Gastroesophageal sphincter (tissue), 3 donors: ENCODE measurements at regions not wholly inside any gene's neighbourhood (a gene's known extent, or its start where the extent isn't known, plus 50 kb on each side); places are given as distances from the start of the nearest gene placed in this dataset.

ENCODE experiments used
- CTCF ChIP-seq, 4 experiments: fragments of 200-600 bp in 2 of 4; fragments of 450-650 bp in 2 of 4; sonication (generic) in 1 of 4; IDR thresholded peaks; one replicate each; pipeline ENCODE4 v1.5.1; 2017 to 2019; ENCODE audit warnings: antibody characterized with exemption in 4 of 4, mild to moderate bottlenecking in 2 of 4, moderate library complexity in 2 of 4
- POLR2A ChIP-seq, 2 donors: fragments of 450-650 bp; IDR thresholded peaks; one replicate each; pipeline ENCODE4 v1.6.1; 2017; ENCODE audit warnings: antibody characterized with exemption in 2 of 2, mild to moderate bottlenecking in 2 of 2, moderate library complexity in 1 of 2
- POLR2AphosphoS5 ChIP-seq: sonication (generic); formaldehyde crosslinking; IDR thresholded peaks from one replicate; pipeline ENCODE4 v1.6.1; 2017; ENCODE audit warnings: antibody characterized with exemption

- no peak for TF ChIP-seq CTCF (IDR thresholded peaks at IDR 0.05)
- no peak for TF ChIP-seq POLR2AphosphoS5
- no peak for TF ChIP-seq POLR2A (IDR thresholded peaks at IDR 0.05)
Measured at GRCh38 chrX:126300401-126300800, 134.3 kb upstream of the DCAF12L2 start.
